ENCODE measurements at regions not wholly inside any gene's neighbourhood (a gene's known extent, or its start where the extent isn't known, plus 50 kb on each side); places are given as distances from the start of the nearest gene placed in this dataset.

GRCh38 chr14:26738571-26738970 lies 140.7 kb upstream of the NOVA1 start:
- no peaks in the 10 kb centered on the region for H3K9me3 Mint-ChIP-seq (ENCODE audit: unreplicated experiment)

GRCh38 chr14:26741711-26742212 lies 143.9 kb upstream of the NOVA1 start:
- no peaks in the 10 kb centered on the region for H3K9me3 Mint-ChIP-seq (ENCODE audit: unreplicated experiment)
- H3K36me3 Mint-ChIP-seq (ENCODE audit: unreplicated experiment): no peaks in the 10 kb centered on the region
- H3K27ac Mint-ChIP-seq (ENCODE audit: unreplicated experiment): no peak overlapping the region
- H3K27me3 Mint-ChIP-seq (ENCODE audit: unreplicated experiment): no peaks in the 10 kb centered on the region
- no peaks in the 10 kb centered on the region for H3K4me1 Mint-ChIP-seq (ENCODE audit: unreplicated experiment)
- no peak overlapping the region for H3K4me3 Mint-ChIP-seq (ENCODE audit: unreplicated experiment)
- no peak for TF ChIP-seq CTCF (IDR thresholded peaks at IDR 0.05)
- DNase-seq (ENCODE audit: extremely low spot score, unreplicated experiment): no peak

More at GRCh38 chr14:26738571-26738970, 140.7 kb upstream of the NOVA1 start:
- no peak for DNase-seq (ENCODE audit: extremely low spot score, unreplicated experiment)
- TF ChIP-seq CTCF (IDR thresholded peaks at IDR 0.05): no peak
- no peak overlapping the region for H3K4me3 Mint-ChIP-seq (ENCODE audit: unreplicated experiment)
- H3K27ac Mint-ChIP-seq (ENCODE audit: unreplicated experiment): no peak overlapping the region
- H3K27me3 Mint-ChIP-seq (ENCODE audit: unreplicated experiment): no peaks in the 10 kb centered on the region
- H3K4me1 Mint-ChIP-seq (ENCODE audit: unreplicated experiment): no peaks in the 10 kb centered on the region
- no peaks in the 10 kb centered on the region for H3K36me3 Mint-ChIP-seq (ENCODE audit: unreplicated experiment)

- no peak for DNase-seq (ENCODE audit: extremely low spot score, unreplicated experiment)
- H3K27ac Mint-ChIP-seq (ENCODE audit: unreplicated experiment): no peak overlapping the region
- H3K4me1 Mint-ChIP-seq (ENCODE audit: unreplicated experiment): no peaks in the 10 kb centered on the region
- no peaks in the 10 kb centered on the region for H3K27me3 Mint-ChIP-seq (ENCODE audit: unreplicated experiment)
- TF ChIP-seq CTCF (IDR thresholded peaks at IDR 0.05): no peak
- H3K36me3 Mint-ChIP-seq (ENCODE audit: unreplicated experiment): no peaks in the 10 kb centered on the region
- H3K4me3 Mint-ChIP-seq (ENCODE audit: unreplicated experiment): no peak overlapping the region
- no peaks in the 10 kb centered on the region for H3K9me3 Mint-ChIP-seq (ENCODE audit: unreplicated experiment)
Observed at GRCh38 chr14:26743284-26743683, 145.5 kb upstream of the NOVA1 start.

- no peak overlapping the region for H3K4me3 Mint-ChIP-seq (ENCODE audit: unreplicated experiment)
- no peak for TF ChIP-seq CTCF (IDR thresholded peaks at IDR 0.05)
- H3K9me3 Mint-ChIP-seq (ENCODE audit: unreplicated experiment): no peaks in the 10 kb centered on the region
- H3K27me3 Mint-ChIP-seq (ENCODE audit: unreplicated experiment): no peaks in the 10 kb centered on the region
- no peaks in the 10 kb centered on the region for H3K36me3 Mint-ChIP-seq (ENCODE audit: unreplicated experiment)
- H3K4me1 Mint-ChIP-seq (ENCODE audit: unreplicated experiment): no peaks in the 10 kb centered on the region
- H3K27ac Mint-ChIP-seq (ENCODE audit: unreplicated experiment): no peak overlapping the region
- DNase-seq (ENCODE audit: extremely low spot score, unreplicated experiment): no peak
Observed at GRCh38 chr14:26744903-26745302, 147.1 kb upstream of the NOVA1 start.

- H3K27me3 Mint-ChIP-seq (ENCODE audit: unreplicated experiment): no peaks in the 10 kb centered on the region
- DNase-seq (ENCODE audit: extremely low spot score, unreplicated experiment): no peak
- H3K4me3 Mint-ChIP-seq (ENCODE audit: unreplicated experiment): no peak overlapping the region
Observed at GRCh38 chr14:26761532-26761931, 163.7 kb upstream of the NOVA1 start.

More at GRCh38 chr14:26761532-26761931, 163.7 kb upstream of the NOVA1 start:
- no peak for TF ChIP-seq CTCF (IDR thresholded peaks at IDR 0.05)
- H3K27ac Mint-ChIP-seq (ENCODE audit: unreplicated experiment): no peak overlapping the region
- H3K9me3 Mint-ChIP-seq (ENCODE audit: unreplicated experiment): no peaks in the 10 kb centered on the region
- no peaks in the 10 kb centered on the region for H3K36me3 Mint-ChIP-seq (ENCODE audit: unreplicated experiment)
- H3K4me1 Mint-ChIP-seq (ENCODE audit: unreplicated experiment): no peaks in the 10 kb centered on the region

Data from osteocyte (in vitro differentiated cells).